NCI-H2107 (cell line): ENCODE measurements at regions not wholly inside any gene's neighbourhood (a gene's known extent, or its start where the extent isn't known, plus 50 kb on each side); places are given as distances from the start of the nearest gene placed in this dataset.

ENCODE experiments used
- DNase-seq: peaks from one replicate; lab custom pipeline; 2025; lab: John Stamatoyannopoulos, UW

GRCh38 chr5:103461243-103461642 is 101.3 kb downstream of the NUDT12 start:
- no peak for DNase-seq

GRCh38 chr5:103458497-103459040 is 104.0 kb downstream of the NUDT12 start:
- no peak for DNase-seq

GRCh38 chr5:103456476-103456875 is 106.1 kb downstream of the NUDT12 start:
- DNase-seq: no peak

- DNase-seq: no peak
These were observed 106.8 kb downstream of the NUDT12 start for GRCh38 chr5:103455796-103456195.

GRCh38 chr5:103454770-103455169 is 107.8 kb downstream of the NUDT12 start:
- no peak for DNase-seq

GRCh38 chr5:103452666-103453065 is 109.9 kb downstream of the NUDT12 start:
- no peak for DNase-seq

GRCh38 chr5:103452089-103452488 is 110.5 kb downstream of the NUDT12 start:
- no peak for DNase-seq

- DNase-seq: no peak
These were observed 111.3 kb downstream of the NUDT12 start for GRCh38 chr5:103451261-103451660.

GRCh38 chr5:103450333-103451061 is 112.1 kb downstream of the NUDT12 start:
- DNase-seq: no peak

- no peak for DNase-seq
These were observed 115.8 kb downstream of the NUDT12 start for GRCh38 chr5:103446813-103447212.

GRCh38 chr5:103445426-103446035 is 117.1 kb downstream of the NUDT12 start:
- DNase-seq: no peak

- no peak for DNase-seq
These were observed 118.1 kb downstream of the NUDT12 start for GRCh38 chr5:103444333-103445038.

GRCh38 chr5:103442750-103443149 is 119.8 kb downstream of the NUDT12 start:
- DNase-seq: no peak

- no peak for DNase-seq
These were observed 121.1 kb downstream of the NUDT12 start for GRCh38 chr5:103441523-103441922.

GRCh38 chr5:103439007-103439406 is 123.6 kb downstream of the NUDT12 start:
- DNase-seq: no peak

- DNase-seq: no peak
These were observed 125.9 kb downstream of the NUDT12 start for GRCh38 chr5:103436656-103437055.

GRCh38 chr5:103436112-103436511 is 126.5 kb downstream of the NUDT12 start:
- no peak for DNase-seq

GRCh38 chr5:103435136-103435889 is 127.3 kb downstream of the NUDT12 start:
- DNase-seq: no peak

- no peak for DNase-seq
These were observed 128.5 kb downstream of the NUDT12 start for GRCh38 chr5:103434057-103434456.

- DNase-seq: no peak
These were observed 129.4 kb downstream of the NUDT12 start for GRCh38 chr5:103433211-103433610.

GRCh38 chr5:103428923-103429322 is 133.7 kb downstream of the NUDT12 start:
- DNase-seq: no peak

GRCh38 chr5:103428411-103428871 is 134.1 kb downstream of the NUDT12 start:
- no peak for DNase-seq
